ENCODE measurements at regions not wholly inside any gene's neighbourhood (a gene's known extent, or its start where the extent isn't known, plus 50 kb on each side); places are given as distances from the start of the nearest gene placed in this dataset.

- Histone ChIP-seq H3K9me3 (ENCODE audit: control insufficient read depth in 2 of 3, low read length in 3 of 3) (no peaks in the 10 kb centered on the region), H3K4me3 (ENCODE audit: low read length) (no peak overlapping the region), H3K4me1 (ENCODE audit: control insufficient read depth in 2 of 2, insufficient read depth in 2 of 2, low read length in 2 of 2) (no peaks in the 10 kb centered on the region), H3K36me3 (ENCODE audit: control insufficient read depth in 2 of 3, insufficient read depth in 3 of 3, low read length in 3 of 3) (no peaks in the 10 kb centered on the region), H3K27ac (ENCODE audit: low read depth, low read length) (no peak overlapping the region), H3K27me3 (ENCODE audit: control insufficient read depth in 2 of 2, insufficient read depth in 2 of 2, low read length in 2 of 2) (no peaks in the 10 kb centered on the region)
- ATAC-seq, result no peak
- Mint-ChIP-seq H3K27me3 (peaks cover 28 to 50% (median 38%) of the 10 kb centered on the region in 5 donors), H3K36me3 (no peaks in the 10 kb centered on the region), H3K27ac (no peak overlapping the region), H3K9me3 (no peaks in the 10 kb centered on the region), H3K4me3 (no peak overlapping the region), H3K4me1 (no peaks in the 10 kb centered on the region)
- DNase-seq, result no peak
- ChIA-PET CTCF (interaction anchor here (0.6 to 0.7 kb wide), 2 partner anchors 78 to 1763 kb away, joined by 3 to 4 read pairs; no protein-coding TSS in a partner anchor), POLR2A (no interaction called here)
- intact Hi-C loops (cut with micrococcal nuclease), result no loop called here
Measured at GRCh38 chr11:94700622-94701021, 67.5 kb upstream of the AMOTL1 start.

- Mint-ChIP-seq H3K4me1 (no peaks in the 10 kb centered on the region), H3K9me3 (no peaks in the 10 kb centered on the region), H3K4me3 (no peak overlapping the region), H3K27me3 (peaks cover 19 to 51% (median 27%) of the 10 kb centered on the region in 5 donors), H3K27ac (no peak overlapping the region), H3K36me3 (no peaks in the 10 kb centered on the region)
- Histone ChIP-seq H3K4me1 (ENCODE audit: control insufficient read depth in 2 of 2, insufficient read depth in 2 of 2, low read length in 2 of 2) (no peaks in the 10 kb centered on the region), H3K27ac (ENCODE audit: low read depth, low read length) (no peak overlapping the region), H3K27me3 (ENCODE audit: control insufficient read depth in 2 of 2, insufficient read depth in 2 of 2, low read length in 2 of 2) (no peaks in the 10 kb centered on the region), H3K36me3 (ENCODE audit: control insufficient read depth in 2 of 3, insufficient read depth in 3 of 3, low read length in 3 of 3) (no peaks in the 10 kb centered on the region), H3K9me3 (ENCODE audit: control insufficient read depth in 2 of 3, low read length in 3 of 3) (no peaks in the 10 kb centered on the region), H3K4me3 (ENCODE audit: low read length) (no peak overlapping the region)
- ChIA-PET CTCF (no interaction called here), POLR2A (no interaction called here)
- DNase-seq, result no peak
- intact Hi-C loops (cut with micrococcal nuclease), result no loop called here
- no peak for ATAC-seq
Measured at GRCh38 chr11:94702481-94702880, 65.7 kb upstream of the AMOTL1 start.

GRCh38 chr11:94705419-94705818 is 62.7 kb upstream of the AMOTL1 start:
- Histone ChIP-seq H3K9me3 (ENCODE audit: control insufficient read depth in 2 of 3, low read length in 3 of 3) (no peaks in the 10 kb centered on the region), H3K4me3 (ENCODE audit: low read length) (no peak overlapping the region), H3K27me3 (ENCODE audit: control insufficient read depth in 2 of 2, insufficient read depth in 2 of 2, low read length in 2 of 2) (no peaks in the 10 kb centered on the region), H3K27ac (ENCODE audit: low read depth, low read length) (no peak overlapping the region), H3K36me3 (ENCODE audit: control insufficient read depth in 2 of 3, insufficient read depth in 3 of 3, low read length in 3 of 3) (no peaks in the 10 kb centered on the region), H3K4me1 (ENCODE audit: control insufficient read depth in 2 of 2, insufficient read depth in 2 of 2, low read length in 2 of 2) (no peaks in the 10 kb centered on the region)
- Mint-ChIP-seq H3K27me3 (peaks cover 4 to 36% (median 21%) of the 10 kb centered on the region in 5 donors), H3K4me1 (no peaks in the 10 kb centered on the region), H3K27ac (no peak overlapping the region), H3K4me3 (no peak overlapping the region), H3K9me3 (peaks cover 0 to 4% (median 0%) of the 10 kb centered on the region in 11 donors), H3K36me3 (no peaks in the 10 kb centered on the region)
- intact Hi-C loops (cut with micrococcal nuclease), result no loop called here
- DNase-seq (no peak), ATAC-seq (no peak)
- ChIA-PET CTCF (no interaction called here), POLR2A (no interaction called here)

- ChIA-PET CTCF (no interaction called here), POLR2A (no interaction called here)
- no peak overlapping the region for H3K4me3 ChIP-seq (ENCODE audit: low read length)
- Mint-ChIP-seq H3K27me3 (peaks cover 4 to 29% (median 15%) of the 10 kb centered on the region in 5 donors), H3K36me3 (no peaks in the 10 kb centered on the region), H3K9me3 (peaks cover 0 to 4% (median 0%) of the 10 kb centered on the region in 11 donors), H3K4me1 (no peaks in the 10 kb centered on the region), H3K27ac (no peak overlapping the region), H3K4me3 (no peak overlapping the region)
- intact Hi-C loops (cut with micrococcal nuclease), result no loop called here
- H3K4me1 ChIP-seq (ENCODE audit: control insufficient read depth in 2 of 2, insufficient read depth in 2 of 2, low read length in 2 of 2), result no peaks in the 10 kb centered on the region
- H3K9me3 ChIP-seq (ENCODE audit: control insufficient read depth in 2 of 3, low read length in 3 of 3), result no peaks in the 10 kb centered on the region
- no peak overlapping the region for H3K27ac ChIP-seq (ENCODE audit: low read depth, low read length)
- DNase-seq (no peak), ATAC-seq (no peak)
- no peaks in the 10 kb centered on the region for H3K36me3 ChIP-seq (ENCODE audit: control insufficient read depth in 2 of 3, insufficient read depth in 3 of 3, low read length in 3 of 3)
- no peaks in the 10 kb centered on the region for H3K27me3 ChIP-seq (ENCODE audit: control insufficient read depth in 2 of 2, insufficient read depth in 2 of 2, low read length in 2 of 2)
Measured at GRCh38 chr11:94705891-94706615, 62.1 kb upstream of the AMOTL1 start.

GRCh38 chr11:94708176-94708575 is 60.0 kb upstream of the AMOTL1 start:
- ChIA-PET CTCF (no interaction called here), POLR2A (no interaction called here)
- Mint-ChIP-seq H3K4me1 (no peaks in the 10 kb centered on the region), H3K4me3 (no peak overlapping the region), H3K36me3 (no peaks in the 10 kb centered on the region), H3K9me3 (peaks cover 0 to 4% (median 0%) of the 10 kb centered on the region in 11 donors), H3K27me3 (peaks cover 4 to 36% (median 10%) of the 10 kb centered on the region in 5 donors), H3K27ac (no peak overlapping the region)
- no peak overlapping the region for H3K4me3 ChIP-seq (ENCODE audit: low read length)
- no peaks in the 10 kb centered on the region for H3K36me3 ChIP-seq (ENCODE audit: control insufficient read depth in 2 of 3, insufficient read depth in 3 of 3, low read length in 3 of 3)
- H3K27me3 ChIP-seq (ENCODE audit: control insufficient read depth in 2 of 2, insufficient read depth in 2 of 2, low read length in 2 of 2), result no peaks in the 10 kb centered on the region
- DNase-seq (no peak), ATAC-seq (no peak)
- intact Hi-C loops (cut with micrococcal nuclease), result no loop called here
- H3K9me3 ChIP-seq (ENCODE audit: control insufficient read depth in 2 of 3, low read length in 3 of 3), result no peaks in the 10 kb centered on the region
- no peak overlapping the region for H3K27ac ChIP-seq (ENCODE audit: low read depth, low read length)
- no peaks in the 10 kb centered on the region for H3K4me1 ChIP-seq (ENCODE audit: control insufficient read depth in 2 of 2, insufficient read depth in 2 of 2, low read length in 2 of 2)

GRCh38 chr11:94708642-94709041 is 59.5 kb upstream of the AMOTL1 start:
- DNase-seq (no peak), ATAC-seq (no peak)
- intact Hi-C loops (cut with micrococcal nuclease), result no loop called here
- no peak overlapping the region for H3K4me3 Mint-ChIP-seq
- H3K36me3 Mint-ChIP-seq, result no peaks in the 10 kb centered on the region
- no peaks in the 10 kb centered on the region for H3K4me1 ChIP-seq (ENCODE audit: control insufficient read depth in 2 of 2, insufficient read depth in 2 of 2, low read length in 2 of 2)
- H3K27me3 ChIP-seq (ENCODE audit: control insufficient read depth in 2 of 2, insufficient read depth in 2 of 2, low read length in 2 of 2), result no peaks in the 10 kb centered on the region
- ChIA-PET CTCF (no interaction called here), POLR2A (no interaction called here)
- H3K9me3 ChIP-seq (ENCODE audit: control insufficient read depth in 2 of 3, low read length in 3 of 3), result no peaks in the 10 kb centered on the region
- H3K27me3 Mint-ChIP-seq, result peaks cover 4 to 37% (median 11%) of the 10 kb centered on the region in 5 donors
- H3K36me3 ChIP-seq (ENCODE audit: control insufficient read depth in 2 of 3, insufficient read depth in 3 of 3, low read length in 3 of 3), result no peaks in the 10 kb centered on the region
- H3K27ac Mint-ChIP-seq, result no peak overlapping the region
- H3K27ac ChIP-seq (ENCODE audit: low read depth, low read length), result no peak overlapping the region
- no peak overlapping the region for H3K4me3 ChIP-seq (ENCODE audit: low read length)
- H3K9me3 Mint-ChIP-seq, result peaks cover 0 to 4% (median 0%) of the 10 kb centered on the region in 11 donors
- H3K4me1 Mint-ChIP-seq, result no peaks in the 10 kb centered on the region

- Mint-ChIP-seq H3K27ac (no peak overlapping the region), H3K27me3 (peaks cover 28 to 48% (median 42%) of the 10 kb centered on the region in 5 donors), H3K9me3 (peaks cover 0 to 9% (median 0%) of the 10 kb centered on the region in 11 donors), H3K36me3 (no peaks in the 10 kb centered on the region), H3K4me3 (no peak overlapping the region), H3K4me1 (no peaks in the 10 kb centered on the region)
- Histone ChIP-seq H3K9me3 (ENCODE audit: control insufficient read depth in 2 of 3, low read length in 3 of 3) (no peaks in the 10 kb centered on the region), H3K4me3 (ENCODE audit: low read length) (no peak overlapping the region), H3K27me3 (ENCODE audit: control insufficient read depth in 2 of 2, insufficient read depth in 2 of 2, low read length in 2 of 2) (no peaks in the 10 kb centered on the region), H3K36me3 (ENCODE audit: control insufficient read depth in 2 of 3, insufficient read depth in 3 of 3, low read length in 3 of 3) (no peaks in the 10 kb centered on the region), H3K27ac (ENCODE audit: low read depth, low read length) (no peak overlapping the region), H3K4me1 (ENCODE audit: control insufficient read depth in 2 of 2, insufficient read depth in 2 of 2, low read length in 2 of 2) (no peaks in the 10 kb centered on the region)
- POLR2A ChIA-PET, result interaction anchor here (0.6 kb wide), 1 partner anchor 360 kb away, joined by 3 read pairs; no protein-coding TSS in a partner anchor
- intact Hi-C loops (cut with micrococcal nuclease), result no loop called here
- DNase-seq, result no peak
- no peak for ATAC-seq
- CTCF ChIA-PET, result no interaction called here
Measured at GRCh38 chr11:94715225-94715624, 52.9 kb upstream of the AMOTL1 start.

All from naive thymus-derived CD4-positive, alpha-beta T cell (primary cell).